SU-DHL-6 (cell line): ENCODE measurements at regions not wholly inside any gene's neighbourhood (a gene's known extent, or its start where the extent isn't known, plus 50 kb on each side); places are given as distances from the start of the nearest gene placed in this dataset.

Experiments used
- H2AFZ ChIP-seq: fragments of 200-600 bp; sonication (generic); 2 replicates; pipeline ENCODE4 v1.6.1; 2014; ENCODE audit warnings: low read depth, mild to moderate bottlenecking, moderate library complexity, mixed read lengths, antibody characterized with exemption, low read length; ENCODE audit not compliant: severe bottlenecking
- H3F3A ChIP-seq: fragments of 200-600 bp; shearing (Covaris generic); 2 replicates; pipeline ENCODE4 v1.6.0; 2016; ENCODE audit warnings: antibody characterized with exemption, mild to moderate bottlenecking; ENCODE audit not compliant: insufficient read depth
- H3K27ac ChIP-seq: fragments of 200-600 bp; sonication (generic); 2 replicates; pipeline ENCODE4 v1.5.1; 2016; ENCODE audit warnings: low read depth, mild to moderate bottlenecking, low read length, moderate library complexity, mixed read lengths
- H3K27me3 ChIP-seq: fragments of 200-600 bp; sonication (generic), shearing (Covaris generic); 2 replicates; pipeline ENCODE4 v1.6.0; 2014; ENCODE audit warnings: mild to moderate bottlenecking, low read length
- H3K36me3 ChIP-seq: fragments of 200-600 bp; sonication (generic); 2 replicates; pipeline ENCODE4 v1.6.1; 2014; ENCODE audit warnings: mild to moderate bottlenecking, low read length, mixed read lengths
- H3K4me2 ChIP-seq: fragments of 300-600, 200-600 bp; shearing (Covaris generic), sonication (generic); 2 replicates; pipeline ENCODE4 v1.6.0; 2014; ENCODE audit warnings: low read length, low read depth, mild to moderate bottlenecking; ENCODE audit not compliant: poor library complexity, severe bottlenecking
- H3K4me3 ChIP-seq: fragments of 200-600 bp; sonication (generic); 2 replicates; pipeline ENCODE4 v1.5.1; 2014; ENCODE audit warnings: antibody characterized with exemption, low read length, mild to moderate bottlenecking, mixed read lengths; ENCODE audit not compliant: insufficient read depth, poor library complexity, severe bottlenecking
- H3K79me2 ChIP-seq: fragments of 200-600 bp; sonication (generic); 2 replicates; pipeline ENCODE4 v1.6.1; 2014; ENCODE audit warnings: mild to moderate bottlenecking, low read length, moderate library complexity; ENCODE audit not compliant: insufficient read depth
- H3K9ac ChIP-seq: fragments of 200-600 bp; sonication (generic); 2 replicates; pipeline ENCODE4 v1.7.0; 2014; ENCODE audit warnings: mild to moderate bottlenecking, low read length
- H3K9me2 ChIP-seq: fragments of 200-600 bp; sonication (generic); replicated peaks from 2 replicates; pipeline ENCODE4 v1.6.1; 2014; ENCODE audit warnings: low read length; ENCODE audit not compliant: insufficient read depth
- H3K9me3 ChIP-seq: fragments of 200-600 bp; sonication (generic); 2 replicates; pipeline ENCODE4 v1.6.1; 2014; ENCODE audit warnings: low read length, mixed read lengths; ENCODE audit not compliant: insufficient read depth
- H4K20me1 ChIP-seq: fragments of 200-600 bp; sonication (generic); 2 replicates; pipeline ENCODE4 v1.6.1; 2014; ENCODE audit warnings: low read depth, mild to moderate bottlenecking, antibody characterized with exemption, low read length, moderate library complexity, mixed read lengths
- CTCF ChIP-seq: fragments of 200-600 bp; sonication (generic); IDR thresholded peaks from one replicate; pipeline ENCODE4 v1.5.1; 2017; ENCODE audit warnings: antibody characterized with exemption, mild to moderate bottlenecking, low read length, moderate library complexity; ENCODE audit not compliant: insufficient read depth, poor library complexity, severe bottlenecking
- EZH2phosphoT487 ChIP-seq: fragments of 200-600 bp; sonication (generic), shearing (Covaris generic); conservative IDR thresholded peaks from 2 replicates; pipeline ENCODE4 v1.6.1; 2018; ENCODE audit warnings: mild to moderate bottlenecking, antibody characterized with exemption, low read length, moderate library complexity, mixed read lengths

DNA sequence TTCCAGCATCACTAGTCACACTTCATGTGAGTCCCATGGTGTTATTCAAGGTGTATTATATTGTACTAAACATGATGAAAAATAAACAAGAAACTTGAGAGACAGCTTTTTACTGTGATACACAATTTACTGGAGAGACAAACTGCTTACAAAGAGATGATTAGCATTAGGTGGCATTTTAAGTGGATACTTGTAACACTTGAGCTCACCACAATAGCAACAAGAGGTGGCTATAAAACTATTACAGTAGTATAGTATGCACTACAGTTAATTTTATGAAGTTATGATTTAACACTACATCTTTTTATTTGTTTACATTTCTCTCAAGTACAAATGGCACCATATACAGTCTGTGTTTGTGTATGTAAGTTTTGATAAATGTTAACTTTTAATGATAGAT is 246.6 kb downstream of the PARM1 start:
- no peaks in the 10 kb centered on the region for H3K9me3 ChIP-seq
- no peak for TF ChIP-seq EZH2phosphoT487
- no peak for TF ChIP-seq CTCF
- no peak overlapping the region for H3K4me2 ChIP-seq
- H3K4me3 ChIP-seq: no peak overlapping the region
- no peaks in the 10 kb centered on the region for H3K36me3 ChIP-seq
- no peaks in the 10 kb centered on the region for H3K9me2 ChIP-seq
- no peaks in the 10 kb centered on the region for H4K20me1 ChIP-seq
- no peak overlapping the region for H3K27ac ChIP-seq
- H3K27me3 ChIP-seq: no peaks in the 10 kb centered on the region
- no peak overlapping the region for H2AFZ ChIP-seq
- H3K9ac ChIP-seq: no peak overlapping the region
- H3F3A ChIP-seq: no peaks in the 10 kb centered on the region
- H3K79me2 ChIP-seq: no peaks in the 10 kb centered on the region

DNA sequence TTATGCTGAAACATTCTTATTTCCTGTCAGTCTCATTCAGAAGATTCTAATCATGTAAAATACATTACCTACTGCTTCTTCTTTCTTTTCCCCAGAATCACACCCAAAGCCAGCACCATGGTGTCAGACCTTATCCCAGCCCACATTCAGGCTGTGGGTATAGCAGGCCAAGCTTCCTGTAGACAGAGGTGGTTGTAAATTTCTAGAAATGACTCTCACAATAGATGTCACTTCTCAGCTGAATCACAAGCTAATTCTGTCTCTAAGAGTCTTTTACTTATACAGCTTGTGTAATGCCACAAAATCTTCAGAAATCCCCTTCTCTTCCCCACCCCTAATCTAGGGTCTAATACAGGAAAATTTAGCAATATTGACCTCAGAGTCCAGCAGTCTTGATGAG is 239.6 kb downstream of the PARM1 start:
- H3F3A ChIP-seq: no peaks in the 10 kb centered on the region
- H3K79me2 ChIP-seq: no peaks in the 10 kb centered on the region
- TF ChIP-seq CTCF: no peak
- no peak for TF ChIP-seq EZH2phosphoT487
- H3K9me3 ChIP-seq: no peaks in the 10 kb centered on the region
- no peaks in the 10 kb centered on the region for H4K20me1 ChIP-seq
- H3K27ac ChIP-seq: no peak overlapping the region
- no peaks in the 10 kb centered on the region for H3K27me3 ChIP-seq
- H3K9ac ChIP-seq: no peak overlapping the region
- no peaks in the 10 kb centered on the region for H3K36me3 ChIP-seq
- H3K4me3 ChIP-seq: no peak overlapping the region
- no peaks in the 10 kb centered on the region for H3K9me2 ChIP-seq
- H3K4me2 ChIP-seq: no peak overlapping the region
- H2AFZ ChIP-seq: no peak overlapping the region

GRCh38 chr4:75169427-75169826 is 236.5 kb downstream of the PARM1 start:
- Histone ChIP-seq H2AFZ (no peak overlapping the region), H4K20me1 (no peaks in the 10 kb centered on the region), H3K27ac (no peak overlapping the region), H3K4me3 (no peak overlapping the region), H3K27me3 (no peaks in the 10 kb centered on the region), H3K9me2 (no peaks in the 10 kb centered on the region), H3F3A (no peaks in the 10 kb centered on the region), H3K9me3 (no peaks in the 10 kb centered on the region), H3K79me2 (no peaks in the 10 kb centered on the region), H3K9ac (no peak overlapping the region), H3K36me3 (no peaks in the 10 kb centered on the region), H3K4me2 (no peak overlapping the region)
- TF ChIP-seq EZH2phosphoT487 (no peak), CTCF (no peak)

GRCh38 chr4:75169020-75169419 is 236.1 kb downstream of the PARM1 start:
- H3K36me3 ChIP-seq: no peaks in the 10 kb centered on the region
- no peak overlapping the region for H3K9ac ChIP-seq
- H3K9me3 ChIP-seq: no peaks in the 10 kb centered on the region
- no peaks in the 10 kb centered on the region for H3K9me2 ChIP-seq
- no peak overlapping the region for H3K27ac ChIP-seq
- TF ChIP-seq EZH2phosphoT487: no peak
- TF ChIP-seq CTCF: no peak
- no peaks in the 10 kb centered on the region for H3K79me2 ChIP-seq
- no peak overlapping the region for H3K4me3 ChIP-seq
- H2AFZ ChIP-seq: no peak overlapping the region
- H3F3A ChIP-seq: no peaks in the 10 kb centered on the region
- no peaks in the 10 kb centered on the region for H4K20me1 ChIP-seq
- H3K4me2 ChIP-seq: no peak overlapping the region
- H3K27me3 ChIP-seq: no peaks in the 10 kb centered on the region
